ENCODE measurements at regions not wholly inside any gene's neighbourhood (a gene's known extent, or its start where the extent isn't known, plus 50 kb on each side); places are given as distances from the start of the nearest gene placed in this dataset.

GRCh38 chr4:1578251-1578773 is 105.8 kb downstream of the FAM53A start:
- H3K4me2 ChIP-seq, result peak overlapping the region; percentile 80
- no peak overlapping the region for H2AFZ ChIP-seq (replicated peaks)
- H3K27me3 ChIP-seq, result peaks cover 28% of the 10 kb centered on the region
- peaks cover 17% of the 10 kb centered on the region for H3K4me1 ChIP-seq
- Mint-ChIP-seq H3K9me3 (peaks cover 3% of the 10 kb centered on the region), H3K36me3 (peaks cover 2% of the 10 kb centered on the region), H3K27ac (no peak overlapping the region), H3K4me1 (peaks cover 28% of the 10 kb centered on the region), H3K4me3 (peak overlapping the region; percentile 76), H3K27me3 (ENCODE audit: insufficient read depth, low read depth) (peaks cover 18% of the 10 kb centered on the region)
- no peaks in the 10 kb centered on the region for H3K36me3 ChIP-seq
- peak overlapping the region; percentile 41 for H3K4me3 ChIP-seq
- DNase-seq (ENCODE audit: low spot score), result peak; percentile 78
- H3K9me3 ChIP-seq (ENCODE audit: low read depth), result no peaks in the 10 kb centered on the region
- peaks cover 34% of the 10 kb centered on the region for H3F3A ChIP-seq (ENCODE audit: low read depth)
- H3K79me2 ChIP-seq (ENCODE audit: low read depth), result no peaks in the 10 kb centered on the region
- H3K27ac ChIP-seq, result peak overlapping the region; percentile 20
- H4K20me1 ChIP-seq (ENCODE audit: low read depth), result peaks cover 10% of the 10 kb centered on the region
- H3K9ac ChIP-seq, result no peak overlapping the region
- no peak for TF ChIP-seq EZH2phosphoT487 (IDR thresholded peaks at IDR 0.05)
- no peak for TF ChIP-seq EZH2 (IDR thresholded peaks at IDR 0.05)
- no peak for TF ChIP-seq CTCF (IDR thresholded peaks at IDR 0.05)

GRCh38 chr4:1577822-1578217 is 106.3 kb downstream of the FAM53A start:
- Histone ChIP-seq H3K9ac (no peak overlapping the region), H4K20me1 (ENCODE audit: low read depth) (peaks cover 10% of the 10 kb centered on the region), H3K4me1 (peaks cover 17% of the 10 kb centered on the region), H3K4me3 (peak overlapping the region; percentile 41), H3F3A (ENCODE audit: low read depth) (peaks cover 38% of the 10 kb centered on the region), H3K79me2 (ENCODE audit: low read depth) (no peaks in the 10 kb centered on the region), H3K4me2 (peak overlapping the region; percentile 80), H3K27ac (no peak overlapping the region), H3K9me3 (ENCODE audit: low read depth) (no peaks in the 10 kb centered on the region), H3K27me3 (peaks cover 28% of the 10 kb centered on the region), H3K36me3 (no peaks in the 10 kb centered on the region), H2AFZ (replicated peaks) (no peak overlapping the region)
- Mint-ChIP-seq H3K9me3 (peaks cover under 1% of the 10 kb centered on the region), H3K27ac (no peak overlapping the region), H3K27me3 (ENCODE audit: insufficient read depth, low read depth) (peaks cover 19% of the 10 kb centered on the region), H3K4me3 (peak overlapping the region; percentile 76), H3K4me1 (peaks cover 31% of the 10 kb centered on the region), H3K36me3 (no peaks in the 10 kb centered on the region)
- TF ChIP-seq EZH2 (IDR thresholded peaks at IDR 0.05) (no peak), EZH2phosphoT487 (IDR thresholded peaks at IDR 0.05) (no peak), CTCF (IDR thresholded peaks at IDR 0.05) (no peak)
- peak; percentile 41 for DNase-seq (ENCODE audit: low spot score)

- Mint-ChIP-seq H3K4me3 (peak overlapping the region; percentile 21), H3K36me3 (no peaks in the 10 kb centered on the region)
- peak; percentile 42 for DNase-seq (ENCODE audit: low spot score)
These were observed 106.9 kb downstream of the FAM53A start for GRCh38 chr4:1576961-1577821.

More at GRCh38 chr4:1576961-1577821, 106.9 kb downstream of the FAM53A start:
- no peak overlapping the region for H3K9ac ChIP-seq
- H3K4me2 ChIP-seq, result peak overlapping the region; percentile 80
- no peaks in the 10 kb centered on the region for H3K36me3 ChIP-seq
- peaks cover 22% of the 10 kb centered on the region for H3K4me1 ChIP-seq
- no peak overlapping the region for H2AFZ ChIP-seq (replicated peaks)
- Mint-ChIP-seq H3K27ac (no peak overlapping the region), H3K4me1 (peaks cover 35% of the 10 kb centered on the region), H3K27me3 (ENCODE audit: insufficient read depth, low read depth) (peaks cover 16% of the 10 kb centered on the region), H3K9me3 (no peaks in the 10 kb centered on the region)
- TF ChIP-seq EZH2 (IDR thresholded peaks at IDR 0.05) (no peak), EZH2phosphoT487 (IDR thresholded peaks at IDR 0.05) (no peak), CTCF (IDR thresholded peaks at IDR 0.05) (no peak)
- no peak overlapping the region for H3K4me3 ChIP-seq
- H3K27me3 ChIP-seq, result peaks cover 28% of the 10 kb centered on the region
- peaks cover 38% of the 10 kb centered on the region for H3F3A ChIP-seq (ENCODE audit: low read depth)
- H3K79me2 ChIP-seq (ENCODE audit: low read depth), result no peaks in the 10 kb centered on the region
- H3K27ac ChIP-seq, result no peak overlapping the region
- no peaks in the 10 kb centered on the region for H3K9me3 ChIP-seq (ENCODE audit: low read depth)
- peaks cover 10% of the 10 kb centered on the region for H4K20me1 ChIP-seq (ENCODE audit: low read depth)

All from neural progenitor cell (in vitro differentiated cells).